ENCODE measurements at regions not wholly inside any gene's neighbourhood (a gene's known extent, or its start where the extent isn't known, plus 50 kb on each side); places are given as distances from the start of the nearest gene placed in this dataset.
"Not testable (repeated sequence)": the region's sequence is repeated elsewhere in the genome, so short reads cannot be mapped to it uniquely, and the experiment has no call there.

DNA sequence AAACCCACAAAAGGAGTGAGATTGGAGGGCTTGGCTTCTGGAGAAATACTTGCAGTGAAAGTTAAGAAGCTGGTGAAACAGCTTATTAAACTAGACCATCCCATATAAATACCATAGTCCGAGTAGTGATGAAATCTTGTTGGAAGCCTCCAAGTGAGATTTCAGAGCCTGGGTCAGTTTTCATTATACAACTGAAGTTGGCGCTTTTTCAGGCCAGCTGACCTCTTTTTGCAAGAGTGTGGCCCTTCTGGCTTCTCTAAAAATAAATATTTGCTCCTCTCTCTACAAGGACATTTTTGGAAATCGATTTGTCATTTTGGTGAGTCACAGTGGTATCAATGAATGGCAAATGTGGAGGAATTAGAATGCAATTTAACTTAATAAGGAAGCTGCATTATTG is 51.2 kb upstream of the THRB start:
- DNase-seq: no peak

DNA sequence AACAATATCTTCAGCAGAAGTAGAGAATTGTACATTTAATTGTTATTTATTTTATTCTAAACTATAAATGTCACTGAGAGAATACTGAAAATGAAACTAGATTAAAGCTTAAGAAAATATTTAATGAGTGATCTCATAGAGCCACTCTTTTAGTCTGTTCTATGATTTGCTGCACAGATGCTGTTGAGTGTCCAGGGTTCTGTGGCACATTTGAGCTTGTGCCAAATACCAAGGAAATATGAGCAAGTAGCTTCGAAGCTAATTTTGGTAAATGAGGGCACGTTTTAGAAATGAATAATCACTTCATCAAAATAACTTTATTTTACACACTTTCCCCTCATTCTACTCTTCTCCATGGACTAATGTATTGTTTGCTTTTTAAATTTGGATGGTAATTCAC is 53.6 kb upstream of the THRB start:
- DNase-seq: peak; percentile 16

DNA sequence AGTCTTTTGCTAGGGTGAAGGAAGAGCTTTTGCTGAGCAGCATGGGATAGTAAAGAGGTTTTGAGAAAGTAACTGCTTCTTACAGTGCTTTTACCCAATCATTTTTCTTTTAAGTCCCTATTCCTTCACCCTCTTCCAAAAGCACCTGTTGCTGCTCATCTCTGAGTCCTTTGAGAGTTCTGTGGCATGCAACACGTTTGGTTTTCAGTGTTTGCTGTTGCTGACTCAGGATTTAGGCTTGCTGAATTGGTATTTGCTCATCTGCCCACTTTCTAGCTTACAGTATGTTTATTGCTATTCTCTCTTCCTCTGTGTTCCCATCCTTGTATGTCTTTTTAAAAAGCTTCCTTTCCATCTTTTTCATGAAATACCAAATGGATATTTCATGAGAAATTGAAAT is 55.9 kb upstream of the THRB start:
- peak; percentile 25 for DNase-seq

DNA sequence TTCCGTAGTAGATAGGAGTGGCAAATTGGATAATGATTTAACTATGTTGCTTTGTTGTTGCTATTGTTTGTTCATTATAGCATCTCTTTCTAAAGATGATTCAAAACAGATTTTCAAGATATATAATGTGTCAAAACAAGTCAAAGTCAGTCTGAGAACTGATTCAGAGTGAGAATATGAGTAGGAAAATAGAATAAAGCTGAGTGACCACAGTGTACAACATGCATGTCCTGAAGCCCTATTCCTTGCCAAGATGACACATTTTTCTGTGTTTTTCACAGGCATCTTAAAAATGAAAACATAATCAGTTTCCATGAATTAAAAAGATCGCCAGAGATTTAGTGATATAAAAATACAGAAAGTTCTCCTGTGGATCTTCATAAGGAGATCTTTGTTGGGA is 57.0 kb upstream of the THRB start:
- no peak for DNase-seq

DNA sequence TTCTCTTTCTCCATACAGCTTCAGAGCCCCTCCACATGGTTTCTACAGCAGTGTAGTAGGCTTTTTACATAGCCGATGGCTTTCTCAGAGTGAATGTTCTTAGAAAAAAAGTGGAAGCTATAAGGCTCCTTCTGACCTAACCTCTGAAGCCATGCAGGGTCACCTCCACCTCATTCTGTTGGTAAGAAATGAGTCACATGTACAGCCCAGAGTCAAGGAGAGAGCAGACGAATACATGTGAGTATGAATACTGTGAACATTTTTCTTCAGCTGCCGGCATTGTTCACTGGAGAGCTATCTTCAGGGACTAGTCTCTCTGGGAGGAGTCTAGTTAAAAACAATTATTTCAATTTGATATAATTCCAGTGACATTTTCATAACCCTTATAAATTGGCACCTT is 68.2 kb upstream of the THRB start:
- DNase-seq: peak; percentile 2

DNA sequence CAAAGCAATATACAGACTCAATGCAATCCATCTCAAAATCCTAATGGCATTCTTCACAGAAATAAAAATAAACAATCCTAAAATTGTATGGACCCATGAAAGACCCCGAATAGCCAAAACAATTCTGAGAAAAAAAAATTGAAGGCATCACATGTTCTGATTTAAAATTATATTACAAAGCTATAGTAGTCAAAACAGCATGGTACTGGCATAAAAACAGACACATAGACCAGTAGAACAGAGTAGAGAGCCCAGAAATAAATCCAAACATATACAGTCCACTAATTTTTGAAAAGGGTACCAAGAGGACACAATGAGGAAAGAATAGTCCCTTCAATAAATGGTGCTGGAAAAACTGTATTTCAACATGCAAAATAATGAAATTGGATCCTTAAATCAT is 70.4 kb upstream of the THRB start:
- no peak for DNase-seq

DNA sequence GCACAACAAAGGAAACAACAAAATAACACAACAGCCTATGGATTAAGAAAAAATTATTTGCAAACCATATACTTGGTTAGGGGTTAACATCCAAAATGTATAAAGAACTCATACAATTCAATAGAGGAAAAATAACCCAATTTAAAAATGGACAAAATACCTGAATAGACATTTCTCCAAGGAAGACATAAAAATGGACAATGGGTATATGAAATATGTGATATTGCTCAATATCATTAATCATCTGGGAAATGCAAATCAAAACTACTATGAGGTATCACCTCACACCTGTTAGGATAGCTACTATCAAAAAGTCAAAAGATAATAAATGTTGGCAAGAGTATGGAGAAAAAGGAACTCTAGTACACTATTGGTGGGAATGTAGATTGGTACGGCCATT is 71.0 kb upstream of the THRB start:
- DNase-seq: no peak

DNA sequence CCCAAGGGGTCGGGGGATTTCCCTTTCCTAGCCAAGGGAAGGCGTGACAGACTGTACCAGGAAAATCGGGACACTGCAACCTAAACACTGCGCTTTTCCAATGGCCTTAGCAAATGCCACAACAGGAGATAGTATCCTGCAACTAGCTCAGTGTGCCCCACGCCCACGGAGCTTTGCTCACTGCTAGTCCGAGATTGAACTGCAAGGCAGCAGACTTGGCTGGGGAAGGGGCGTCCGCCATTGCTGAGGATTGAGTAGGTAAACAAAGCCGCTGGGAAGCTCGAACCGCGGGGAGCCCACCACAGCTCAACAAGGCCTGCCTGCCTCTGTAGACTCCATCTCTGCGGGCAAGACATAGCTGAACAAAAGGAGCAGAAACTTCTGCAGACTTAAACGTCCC is 72.3 kb upstream of the THRB start:
- no peak for DNase-seq

DNA sequence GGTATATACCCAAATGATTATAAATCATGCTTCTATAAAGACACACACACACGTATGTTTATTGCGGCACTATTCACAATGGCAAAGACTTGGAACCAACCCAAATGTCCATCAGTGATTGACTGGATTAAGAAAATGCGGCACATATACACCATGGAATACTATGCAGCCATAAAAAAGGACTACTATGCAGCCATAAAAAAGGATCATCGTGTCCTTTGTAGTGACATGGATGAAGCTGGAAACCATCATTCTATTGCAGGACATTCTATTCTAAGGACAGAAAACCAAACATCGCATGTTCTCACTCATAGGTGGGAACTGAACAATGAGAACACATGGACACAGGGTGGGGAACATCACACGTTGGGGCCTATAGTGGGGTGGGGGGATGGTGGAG is 77.8 kb upstream of the THRB start:
- not testable (repeated sequence) for DNase-seq

DNA sequence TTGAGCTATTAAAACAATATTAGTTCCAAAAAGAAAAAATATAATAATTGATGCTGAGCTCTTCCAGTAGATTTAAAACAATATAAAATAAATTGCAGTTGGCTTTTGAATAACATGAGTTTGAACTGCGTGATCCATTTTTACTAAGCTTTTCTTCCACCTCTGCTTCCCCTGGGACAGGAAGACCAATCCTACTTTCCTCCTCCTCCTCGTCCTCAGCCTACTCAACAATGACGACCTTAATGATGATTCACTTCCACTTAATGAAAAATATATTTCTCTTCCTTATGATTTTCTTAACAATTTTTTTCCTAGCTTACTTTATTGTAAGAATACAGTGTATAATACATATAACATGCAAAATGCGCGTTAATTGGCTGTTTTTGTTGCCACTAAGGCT is 78.9 kb upstream of the THRB start:
- DNase-seq: no peak

DNA sequence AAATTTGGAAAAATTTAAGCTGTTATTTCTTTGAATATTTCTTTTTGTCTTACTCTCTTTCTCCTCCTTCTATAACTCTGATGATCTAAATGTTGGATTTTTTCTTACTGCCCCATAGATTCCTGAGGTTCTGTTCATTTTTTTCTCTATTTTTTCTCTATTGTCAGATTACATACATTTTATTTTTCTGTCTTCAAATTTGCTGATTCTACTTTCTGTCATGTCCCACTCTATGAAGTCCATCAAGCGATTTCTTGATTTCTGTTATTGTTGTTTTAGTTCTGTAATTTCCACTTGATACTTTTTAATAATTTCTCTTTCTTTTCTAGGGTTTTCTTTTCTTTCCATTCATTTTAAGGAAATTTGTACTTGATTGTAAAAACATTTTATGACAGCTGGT is 83.7 kb upstream of the THRB start:
- DNase-seq: no peak

DNA sequence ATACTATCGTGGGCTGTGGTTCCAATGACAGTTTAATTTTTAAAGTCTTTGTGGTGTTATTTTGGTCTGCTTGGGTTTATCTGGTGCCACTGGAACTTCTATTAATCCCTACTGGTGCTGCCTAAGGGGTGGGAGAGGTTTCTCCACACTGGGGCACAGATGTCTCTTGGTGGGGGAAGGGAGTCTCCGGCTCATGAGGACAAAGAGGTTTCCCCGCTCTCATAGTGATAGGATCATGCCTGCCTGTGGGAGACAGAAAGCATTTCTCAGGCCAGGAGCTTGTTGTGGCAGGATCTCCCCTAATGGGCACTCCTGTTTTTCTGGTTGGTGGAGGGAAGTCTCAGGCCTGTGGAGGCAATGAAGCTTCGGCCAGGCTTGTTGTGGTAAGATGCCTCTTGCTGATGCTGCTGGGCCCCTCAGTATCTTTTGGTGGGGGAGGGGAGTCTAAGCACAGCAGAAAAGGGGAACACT is 84.3 kb upstream of the THRB start:
- DNase-seq: no peak

DNA sequence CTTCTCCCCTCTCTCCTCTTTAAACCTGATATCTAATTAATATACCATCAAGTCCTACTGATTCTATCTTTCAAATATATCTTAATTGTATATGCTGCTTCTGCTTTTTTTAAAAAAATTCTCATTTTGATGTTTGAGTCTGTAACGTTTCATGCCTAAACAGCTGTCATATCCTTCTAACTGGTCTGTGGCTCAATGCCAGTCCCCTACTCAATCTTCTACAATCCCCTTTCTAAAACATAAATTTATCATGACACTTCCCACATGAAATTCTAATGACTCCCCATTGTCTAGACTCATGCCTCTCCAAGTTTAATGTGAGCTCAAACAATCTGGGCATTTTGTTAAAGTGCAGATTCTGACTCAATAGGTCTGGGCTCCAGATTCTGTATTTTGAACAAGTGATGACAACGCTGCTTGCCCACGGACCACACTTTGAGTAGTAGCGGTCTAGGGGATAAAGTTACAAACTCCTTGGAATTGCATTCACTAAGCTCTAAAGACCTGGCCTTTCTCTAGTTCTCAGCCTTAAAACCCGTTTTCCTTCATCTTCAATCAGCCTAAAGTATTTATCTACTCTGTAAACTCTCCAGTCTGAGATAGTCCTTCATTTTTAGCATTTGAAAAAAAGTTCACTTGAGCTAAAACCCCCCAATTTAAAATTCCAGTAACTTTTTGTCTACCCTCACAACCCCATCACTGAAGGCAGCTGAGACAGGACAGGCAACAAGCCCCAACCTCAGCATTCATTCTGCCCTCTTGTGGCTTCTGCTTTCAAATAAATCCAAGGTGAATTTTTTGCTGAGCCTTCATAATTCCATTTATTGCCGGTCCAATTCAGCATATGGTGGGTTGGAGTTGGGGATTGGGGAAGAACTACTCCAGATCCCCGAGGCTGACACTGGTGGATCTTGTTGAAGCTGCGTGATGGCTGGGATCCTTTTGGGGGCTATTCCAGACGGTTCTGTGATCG is 88.1 kb upstream of the THRB start:
- no peak for DNase-seq

DNA sequence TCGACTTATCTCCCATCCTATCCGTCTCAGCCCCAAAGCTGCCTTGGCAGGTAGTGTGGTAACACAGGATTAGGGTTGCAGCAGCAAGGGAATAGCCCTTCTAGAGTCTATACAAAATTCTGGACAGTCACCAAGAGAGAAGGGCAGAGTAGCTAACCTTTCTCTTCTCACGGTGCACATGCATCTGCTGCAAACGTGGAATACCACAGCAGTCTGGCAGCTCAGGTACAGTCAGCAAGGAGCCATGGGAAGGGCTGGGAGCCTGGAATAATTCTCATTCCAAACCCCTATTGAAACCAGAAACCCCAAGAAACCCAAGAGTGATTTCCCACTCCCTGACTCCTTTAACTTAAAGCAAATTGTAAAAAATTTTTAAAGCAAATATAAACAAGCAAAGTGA is 92.3 kb upstream of the THRB start:
- no peak for DNase-seq

DNA sequence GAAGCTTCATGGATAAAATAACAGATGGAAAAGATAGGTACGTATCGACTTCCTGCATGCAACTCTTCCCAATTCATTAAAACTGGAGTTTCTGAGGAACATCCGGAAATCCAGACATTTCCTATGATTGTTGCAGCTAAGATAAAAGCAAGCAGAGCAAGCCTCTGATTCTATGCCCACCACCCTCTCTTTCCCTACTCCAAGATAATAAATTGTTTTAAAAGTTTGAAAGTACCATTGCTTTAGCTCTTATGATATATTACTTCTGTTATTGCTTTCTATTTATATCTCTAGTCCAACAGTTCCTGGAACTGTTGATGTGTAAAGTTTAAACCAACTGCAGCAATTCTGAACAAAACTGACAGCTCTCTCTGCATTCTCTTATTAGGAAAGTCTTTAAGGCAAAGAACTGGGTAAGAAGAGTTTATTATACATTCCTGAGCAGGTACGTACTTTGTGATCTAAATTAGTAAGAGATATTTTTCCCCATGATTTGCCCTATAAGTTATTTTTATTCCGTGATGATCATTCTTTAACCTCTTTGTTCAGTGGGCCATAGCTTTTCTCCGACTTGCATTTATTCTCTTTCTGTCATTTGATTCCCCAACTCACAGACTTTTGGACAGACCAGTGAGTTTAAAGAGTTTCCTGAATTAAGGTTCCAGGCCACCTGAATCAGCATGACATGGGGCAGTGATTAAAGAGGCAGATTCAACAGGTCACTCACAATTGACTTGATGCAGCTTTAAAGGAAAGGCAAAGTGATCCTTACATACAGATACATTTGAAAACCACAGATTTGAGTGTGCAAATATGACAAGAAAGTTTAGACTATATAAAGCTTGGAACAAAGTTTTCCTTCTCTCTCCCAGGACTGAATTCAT is 94.2 kb upstream of the THRB start:
- peak; percentile 21 for DNase-seq

DNA sequence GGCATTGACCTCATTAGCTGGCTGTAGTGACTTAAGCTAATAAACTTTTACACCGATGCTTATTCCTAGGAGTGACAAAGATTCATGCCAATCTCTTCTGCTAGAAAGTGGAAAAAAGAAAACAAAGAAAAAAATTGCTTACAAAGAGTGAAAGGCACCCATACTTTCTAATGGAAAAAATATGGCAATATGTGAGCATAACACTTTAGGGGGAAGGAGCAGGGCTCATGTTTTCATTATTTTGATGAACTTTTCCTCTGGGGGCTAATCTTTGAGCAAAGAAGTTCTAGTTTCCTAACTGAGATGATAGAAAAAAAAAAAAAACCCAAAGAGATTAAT is 94.8 kb upstream of the THRB start:
- DNase-seq: no peak

DNA sequence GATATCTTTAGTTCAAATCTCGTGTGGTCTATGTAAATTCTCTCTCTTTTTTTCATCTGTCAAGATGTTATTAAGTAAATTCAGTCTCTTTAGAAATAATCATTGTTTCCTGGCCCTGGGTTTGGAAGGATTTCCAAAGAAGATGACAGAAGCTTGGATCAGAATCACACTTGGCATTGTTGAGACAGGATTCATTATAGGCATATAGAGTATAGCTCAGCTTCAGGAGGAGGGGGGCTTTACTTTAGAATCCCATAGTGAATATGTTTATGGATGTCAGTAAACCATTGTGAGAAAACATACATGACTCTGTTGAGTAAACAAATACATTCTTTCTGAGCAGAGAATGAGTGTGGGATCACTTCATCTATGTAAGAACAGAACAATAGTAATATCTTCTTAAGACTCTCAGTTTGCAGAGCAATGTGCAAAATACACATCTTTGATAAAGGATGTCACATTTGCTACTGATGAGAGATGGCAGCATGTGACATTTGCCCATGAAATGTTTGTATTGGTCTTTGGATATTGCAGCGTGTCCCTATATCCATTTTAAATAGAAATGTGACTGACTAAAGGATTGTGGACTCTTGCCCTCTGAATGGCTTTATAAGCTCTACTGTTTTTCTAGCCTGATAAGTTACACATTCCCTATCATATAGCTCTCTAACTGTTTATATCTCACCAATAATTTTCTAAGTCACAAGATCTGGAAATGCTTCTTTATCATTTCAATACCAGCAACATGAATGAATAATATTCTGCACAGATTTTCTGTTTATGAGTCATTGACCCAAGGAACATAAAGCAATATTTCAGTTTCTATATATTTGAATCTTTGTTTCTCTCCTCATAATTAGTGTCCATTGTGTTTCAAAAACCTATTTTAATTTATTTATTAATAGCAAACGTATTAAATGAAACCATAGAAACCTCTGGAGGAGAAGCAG is 95.6 kb upstream of the THRB start:
- DNase-seq: no peak

DNA sequence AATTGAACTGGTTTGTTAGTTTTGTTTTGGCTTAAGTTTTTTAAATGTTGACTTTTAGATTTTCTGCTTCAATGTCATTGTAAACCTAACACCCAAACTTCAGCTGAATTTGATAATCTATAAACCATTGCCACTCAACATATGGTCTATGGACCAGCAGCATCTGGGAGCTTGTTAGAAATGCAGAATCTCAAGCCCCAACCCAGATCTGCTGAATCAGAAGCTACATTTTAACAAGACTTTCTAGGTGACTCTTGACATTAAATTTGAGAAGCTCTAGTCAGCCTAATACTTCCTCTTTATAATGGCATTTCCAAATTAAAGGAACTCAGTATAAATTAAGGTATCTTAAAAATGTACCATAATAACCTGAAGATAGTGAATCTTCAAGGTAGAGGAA is 96.5 kb upstream of the THRB start:
- no peak for DNase-seq

DNA sequence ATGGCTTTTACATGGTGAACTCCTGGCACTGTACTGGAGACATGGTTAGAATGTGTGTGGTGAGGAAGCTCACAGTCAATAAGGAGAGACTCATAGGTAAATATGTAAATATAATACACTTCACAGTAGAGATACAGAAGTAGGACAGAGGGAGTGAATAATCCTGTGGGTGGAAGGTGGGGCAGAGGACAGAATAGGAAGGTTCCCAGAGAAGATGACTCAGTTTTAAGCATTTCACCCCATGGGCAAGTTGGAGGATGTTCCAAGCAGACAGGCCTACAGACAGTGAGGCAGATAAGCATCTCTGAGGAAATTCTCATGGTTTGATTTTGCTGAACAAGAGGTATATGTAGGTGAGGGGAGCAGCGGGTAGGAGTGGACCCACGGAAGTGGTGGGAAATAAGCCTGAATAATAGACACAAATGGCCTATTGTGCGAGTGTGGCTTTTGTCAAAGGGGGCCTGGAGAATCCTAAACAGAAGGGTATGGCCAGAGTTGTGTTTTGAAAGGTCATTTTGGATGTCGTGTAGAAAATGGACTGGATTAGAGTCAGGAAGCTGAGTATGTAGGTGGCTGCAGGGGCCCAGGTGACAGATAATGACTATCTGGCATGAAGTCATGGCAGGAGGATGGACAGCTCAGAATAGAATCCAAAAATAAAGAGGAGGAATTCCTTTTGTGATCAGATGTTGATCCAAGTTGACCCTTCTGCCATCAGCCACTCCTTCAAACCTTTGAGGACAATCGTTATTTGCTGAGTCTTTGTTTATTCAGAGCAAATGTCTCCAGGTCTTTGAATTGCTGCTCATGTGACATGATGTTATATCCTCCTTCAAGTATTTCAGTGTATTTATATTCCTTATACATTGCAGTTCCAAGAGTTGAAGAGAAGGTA is 97.3 kb upstream of the THRB start:
- peak; percentile 65 for DNase-seq

DNA sequence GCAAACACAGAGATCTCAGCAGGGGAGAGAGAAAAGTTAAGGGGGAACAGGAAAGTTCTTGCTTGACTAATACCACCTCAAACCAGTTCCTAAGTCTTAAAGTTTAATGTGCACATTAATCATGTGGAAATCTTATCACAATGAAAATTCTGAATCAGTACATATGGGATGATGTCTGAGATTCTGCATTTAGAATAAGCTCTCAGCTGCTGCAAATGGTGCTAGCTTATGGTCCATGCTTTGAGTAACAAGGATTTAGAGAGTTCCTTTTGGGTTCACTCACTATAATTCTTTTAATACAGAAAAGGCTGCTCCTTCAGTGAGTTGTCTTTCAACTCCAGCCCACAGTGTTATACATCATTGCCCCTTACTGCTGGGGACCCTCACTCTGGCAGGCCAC is 99.5 kb upstream of the THRB start:
- no peak for DNase-seq

DNA sequence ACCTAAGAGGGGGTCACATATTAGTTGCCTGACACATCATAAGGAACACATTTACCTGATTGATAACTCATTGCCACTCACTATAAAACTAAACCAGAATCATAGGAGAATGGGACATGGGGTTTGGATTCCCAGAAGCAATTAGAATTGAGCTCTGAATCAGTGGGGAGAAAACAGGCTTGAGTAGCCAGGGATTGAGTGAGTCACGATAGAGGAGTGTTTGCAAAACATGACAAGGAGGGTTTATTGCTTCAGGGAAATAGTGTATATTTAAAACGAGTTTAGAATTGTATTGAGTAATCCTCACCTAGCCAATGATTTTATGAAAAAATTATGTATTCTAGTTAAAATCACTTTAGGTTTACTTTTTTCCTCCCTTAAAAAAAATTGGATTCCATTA is 101.1 kb upstream of the THRB start:
- DNase-seq: peak; percentile 37

DNA sequence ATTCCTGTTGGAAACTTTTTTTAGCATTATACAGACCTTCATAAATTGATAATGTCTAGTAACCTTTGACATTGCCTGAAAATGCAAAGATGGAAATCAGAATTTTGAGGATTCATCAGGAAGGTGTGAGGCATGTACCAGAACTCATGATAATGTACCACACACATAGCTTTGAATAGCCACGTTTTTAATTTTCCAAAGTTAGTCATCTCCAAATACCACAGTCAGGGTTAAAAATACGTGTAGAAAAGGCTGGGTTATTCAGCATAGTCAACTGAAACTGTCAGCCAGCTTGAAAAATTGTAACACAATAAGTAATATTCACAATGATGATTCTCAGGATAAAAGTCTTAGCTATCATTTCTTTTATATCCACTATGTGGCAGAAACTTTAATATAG is 102.0 kb upstream of the THRB start:
- DNase-seq: no peak
